ENCODE measurements at regions not wholly inside any gene's neighbourhood (a gene's known extent, or its start where the extent isn't known, plus 50 kb on each side); places are given as distances from the start of the nearest gene placed in this dataset.

GRCh38 chr4:81954271-81954670, 419.5 kb downstream of the HNRNPD start:
- no peak for DNase-seq (ENCODE audit: low read depth, low spot score)

- DNase-seq (ENCODE audit: low read depth, low spot score): no peak
These were observed 421.8 kb downstream of the HNRNPD start for GRCh38 chr4:81951891-81952455.

GRCh38 chr4:81946996-81947395, 426.8 kb downstream of the HNRNPD start:
- peak; percentile 2 for DNase-seq (ENCODE audit: low read depth, low spot score)

- no peak for DNase-seq (ENCODE audit: low read depth, low spot score)
These were observed 443.1 kb downstream of the HNRNPD start for GRCh38 chr4:81930506-81931238.

GRCh38 chr4:81923140-81923539, 450.7 kb downstream of the HNRNPD start:
- DNase-seq (ENCODE audit: low read depth, low spot score): no peak

- DNase-seq (ENCODE audit: low read depth, low spot score): no peak
These were observed 450.6 kb upstream of the RASGEF1B start for GRCh38 chr4:81922313-81922712.

GRCh38 chr4:81921751-81922159, 450.0 kb upstream of the RASGEF1B start:
- DNase-seq (ENCODE audit: low read depth, low spot score): no peak

- no peak for DNase-seq (ENCODE audit: low read depth, low spot score)
These were observed 448.1 kb upstream of the RASGEF1B start for GRCh38 chr4:81919810-81920209.

GRCh38 chr4:81919223-81919622, 447.5 kb upstream of the RASGEF1B start:
- DNase-seq (ENCODE audit: low read depth, low spot score): peak; percentile 28

- no peak for DNase-seq (ENCODE audit: low read depth, low spot score)
These were observed 443.7 kb upstream of the RASGEF1B start for GRCh38 chr4:81915430-81915829.

- DNase-seq (ENCODE audit: low read depth, low spot score): no peak
These were observed 442.9 kb upstream of the RASGEF1B start for GRCh38 chr4:81914623-81915022.

GRCh38 chr4:81913427-81913879, 441.7 kb upstream of the RASGEF1B start:
- DNase-seq (ENCODE audit: low read depth, low spot score): peak; percentile 42

GRCh38 chr4:81912376-81913030, 440.8 kb upstream of the RASGEF1B start:
- DNase-seq (ENCODE audit: low read depth, low spot score): no peak

GRCh38 chr4:81906905-81907304, 435.2 kb upstream of the RASGEF1B start:
- no peak for DNase-seq (ENCODE audit: low read depth, low spot score)

GRCh38 chr4:81905971-81906370, 434.3 kb upstream of the RASGEF1B start:
- no peak for DNase-seq (ENCODE audit: low read depth, low spot score)

- DNase-seq (ENCODE audit: low read depth, low spot score): no peak
These were observed 432.4 kb upstream of the RASGEF1B start for GRCh38 chr4:81904121-81904520.

GRCh38 chr4:81903212-81903611, 431.5 kb upstream of the RASGEF1B start:
- DNase-seq (ENCODE audit: low read depth, low spot score): no peak

- no peak for DNase-seq (ENCODE audit: low read depth, low spot score)
These were observed 427.3 kb upstream of the RASGEF1B start for GRCh38 chr4:81898862-81899504.

- DNase-seq (ENCODE audit: low read depth, low spot score): no peak
These were observed 425.2 kb upstream of the RASGEF1B start for GRCh38 chr4:81896936-81897335.

- DNase-seq (ENCODE audit: low read depth, low spot score): no peak
These were observed 419.6 kb upstream of the RASGEF1B start for GRCh38 chr4:81891005-81891996.

GRCh38 chr4:81884986-81885385, 413.3 kb upstream of the RASGEF1B start:
- DNase-seq (ENCODE audit: low read depth, low spot score): no peak

All from iPS DF 19.7 (cell line).